ENCODE measurements at regions not wholly inside any gene's neighbourhood (a gene's known extent, or its start where the extent isn't known, plus 50 kb on each side); places are given as distances from the start of the nearest gene placed in this dataset.

DNA sequence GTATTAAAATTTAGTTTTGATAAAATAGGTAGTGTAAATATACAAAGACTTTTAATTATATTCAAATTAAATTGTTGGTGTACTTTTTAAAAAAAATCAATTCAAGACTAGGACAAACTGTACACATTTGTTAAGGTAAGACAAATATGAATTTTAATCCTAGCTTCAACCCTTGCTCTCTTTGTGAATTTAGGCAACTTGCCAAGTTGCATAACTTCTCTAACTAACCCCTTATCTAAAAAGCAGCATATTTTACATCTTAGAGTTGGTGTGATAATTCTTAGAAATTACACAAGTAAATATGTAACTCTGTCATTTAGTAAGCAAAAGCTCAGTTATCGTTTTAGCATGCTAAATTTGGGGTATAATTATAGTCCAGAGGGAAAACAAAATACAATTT is 78.1 kb upstream of the FSTL5 start:
- ATAC-seq (ENCODE audit: insufficient read depth, low FRiP score) (no peak), DNase-seq (peak in 2 of 3 donors; percentile 2 to 43)
- WGBS, 2 donors: 5 to 18% methylated on average over 1 of the region's 1 CpG

DNA sequence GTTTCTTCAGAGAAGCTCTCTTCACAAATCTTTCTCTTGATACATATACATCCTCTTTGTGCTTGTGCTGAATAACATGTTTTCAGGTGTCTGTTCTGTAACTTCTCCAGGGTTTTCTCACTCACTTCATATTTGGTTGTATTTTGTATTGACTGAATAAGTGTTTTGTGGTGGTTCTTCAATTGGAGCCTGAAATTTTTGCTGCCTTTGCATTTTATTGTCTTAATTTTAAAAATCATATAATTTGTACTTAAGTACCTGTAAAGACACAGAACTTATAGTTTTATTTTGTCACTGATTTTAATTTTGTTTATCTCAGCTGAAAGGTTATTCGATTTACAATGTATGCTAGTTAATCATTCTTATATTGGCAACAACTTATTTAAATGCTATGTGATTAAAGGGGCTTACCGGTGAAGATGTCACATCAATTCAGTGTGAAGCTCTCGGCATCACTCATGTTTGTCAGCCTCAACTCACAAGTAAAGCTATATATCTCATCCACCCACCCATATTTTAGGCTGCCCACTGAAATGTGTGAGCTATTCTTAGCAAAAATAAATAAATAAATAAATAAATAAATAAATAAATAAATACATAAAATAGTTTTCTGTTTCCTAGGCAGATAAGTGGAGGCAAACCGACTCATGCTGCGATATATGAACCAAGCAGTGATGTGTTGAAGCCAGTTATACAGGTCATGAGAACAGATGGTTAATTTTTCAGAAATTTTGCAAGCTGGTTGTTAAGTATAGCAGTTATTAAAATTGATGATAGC is 76.4 kb upstream of the FSTL5 start:
- DNase-seq (no peak), ATAC-seq (ENCODE audit: insufficient read depth, low FRiP score) (no peak)
- 90 to 94% methylated on average over 5 of the region's 5 CpGs for WGBS, 2 donors
- H3K9me3 ChIP-seq (ENCODE audit: control insufficient read depth in 4 of 4, insufficient read depth in 3 of 4, low read length in 3 of 4): no peaks in the 10 kb centered on the region
- H3K36me3 ChIP-seq (ENCODE audit: control insufficient read depth in 4 of 4, insufficient read depth in 4 of 4, low read length in 4 of 4): no peaks in the 10 kb centered on the region
- H3K4me3 ChIP-seq: no peak overlapping the region
- H3K27me3 ChIP-seq (ENCODE audit: control insufficient read depth in 3 of 3, insufficient read depth in 3 of 3, low read length in 2 of 3): no peaks in the 10 kb centered on the region
- TF ChIP-seq, protein P1, sequence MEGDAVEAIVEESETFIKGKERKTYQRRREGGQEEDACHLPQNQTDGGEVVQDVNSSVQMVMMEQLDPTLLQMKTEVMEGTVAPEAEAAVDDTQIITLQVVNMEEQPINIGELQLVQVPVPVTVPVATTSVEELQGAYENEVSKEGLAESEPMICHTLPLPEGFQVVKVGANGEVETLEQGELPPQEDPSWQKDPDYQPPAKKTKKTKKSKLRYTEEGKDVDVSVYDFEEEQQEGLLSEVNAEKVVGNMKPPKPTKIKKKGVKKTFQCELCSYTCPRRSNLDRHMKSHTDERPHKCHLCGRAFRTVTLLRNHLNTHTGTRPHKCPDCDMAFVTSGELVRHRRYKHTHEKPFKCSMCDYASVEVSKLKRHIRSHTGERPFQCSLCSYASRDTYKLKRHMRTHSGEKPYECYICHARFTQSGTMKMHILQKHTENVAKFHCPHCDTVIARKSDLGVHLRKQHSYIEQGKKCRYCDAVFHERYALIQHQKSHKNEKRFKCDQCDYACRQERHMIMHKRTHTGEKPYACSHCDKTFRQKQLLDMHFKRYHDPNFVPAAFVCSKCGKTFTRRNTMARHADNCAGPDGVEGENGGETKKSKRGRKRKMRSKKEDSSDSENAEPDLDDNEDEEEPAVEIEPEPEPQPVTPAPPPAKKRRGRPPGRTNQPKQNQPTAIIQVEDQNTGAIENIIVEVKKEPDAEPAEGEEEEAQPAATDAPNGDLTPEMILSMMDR (IDR thresholded peaks at IDR 0.05; ENCODE audit: control extremely low read depth, extremely low read depth): no peak
- H3K9ac ChIP-seq (ENCODE audit: insufficient read depth in 1 of 2, low read length in 2 of 2): no peak overlapping the region
- no peak overlapping the region for H3K27ac ChIP-seq (ENCODE audit: low read depth in 1 of 2, low read length in 1 of 2)
- H3K4me1 ChIP-seq (ENCODE audit: control insufficient read depth in 5 of 5, insufficient read depth in 5 of 5, low read length in 5 of 5): no peaks in the 10 kb centered on the region

More for the DNA sequence above, 78.1 kb upstream of the FSTL5 start:
- Histone ChIP-seq H3K36me3 (ENCODE audit: control insufficient read depth in 4 of 4, insufficient read depth in 4 of 4, low read length in 4 of 4) (no peaks in the 10 kb centered on the region), H3K9me3 (ENCODE audit: control insufficient read depth in 4 of 4, insufficient read depth in 3 of 4, low read length in 3 of 4) (no peaks in the 10 kb centered on the region), H3K9ac (ENCODE audit: insufficient read depth in 1 of 2, low read length in 2 of 2) (no peak overlapping the region), H3K27ac (ENCODE audit: low read depth in 1 of 2, low read length in 1 of 2) (no peak overlapping the region), H3K4me3 (no peak overlapping the region), H3K27me3 (ENCODE audit: control insufficient read depth in 3 of 3, insufficient read depth in 3 of 3, low read length in 2 of 3) (no peaks in the 10 kb centered on the region), H3K4me1 (ENCODE audit: control insufficient read depth in 5 of 5, insufficient read depth in 5 of 5, low read length in 5 of 5) (no peaks in the 10 kb centered on the region)
- TF ChIP-seq, protein P1 (IDR thresholded peaks at IDR 0.05; ENCODE audit: control extremely low read depth, extremely low read depth): no peak

DNA sequence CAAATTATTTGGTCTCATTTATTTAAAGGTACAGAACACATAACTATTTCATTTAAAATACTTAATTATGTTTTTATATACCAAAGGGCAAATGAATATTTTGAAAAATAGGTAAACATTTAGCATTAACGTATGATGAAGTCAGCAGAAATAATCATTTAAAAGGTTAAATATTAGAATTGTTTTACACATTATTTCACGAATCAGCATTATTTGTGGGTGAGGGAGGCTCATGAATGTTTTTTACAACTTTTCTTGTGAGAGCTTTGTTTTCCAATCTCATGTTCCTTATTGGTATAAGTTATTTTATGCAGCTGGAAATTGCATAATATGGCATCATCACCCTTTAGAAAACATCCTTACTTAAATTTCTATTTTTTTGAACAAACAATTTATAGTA is 73.9 kb upstream of the FSTL5 start:
- ATAC-seq (ENCODE audit: insufficient read depth, low FRiP score) (no peak), DNase-seq (no peak)
- TF ChIP-seq, protein P1 (IDR thresholded peaks at IDR 0.05; ENCODE audit: control extremely low read depth, extremely low read depth): no peak
- Histone ChIP-seq H3K27me3 (ENCODE audit: control insufficient read depth in 3 of 3, insufficient read depth in 3 of 3, low read length in 2 of 3) (no peaks in the 10 kb centered on the region), H3K36me3 (ENCODE audit: control insufficient read depth in 4 of 4, insufficient read depth in 4 of 4, low read length in 4 of 4) (no peaks in the 10 kb centered on the region), H3K4me3 (no peak overlapping the region), H3K9ac (ENCODE audit: insufficient read depth in 1 of 2, low read length in 2 of 2) (no peak overlapping the region), H3K9me3 (ENCODE audit: control insufficient read depth in 4 of 4, insufficient read depth in 3 of 4, low read length in 3 of 4) (no peaks in the 10 kb centered on the region), H3K27ac (ENCODE audit: low read depth in 1 of 2, low read length in 1 of 2) (no peak overlapping the region), H3K4me1 (ENCODE audit: control insufficient read depth in 5 of 5, insufficient read depth in 5 of 5, low read length in 5 of 5) (no peaks in the 10 kb centered on the region)
- 89 to 93% methylated on average over 2 of the region's 2 CpGs for WGBS, 2 donors

All from lung (tissue), 11 donors.